ENCODE measurements at regions not wholly inside any gene's neighbourhood (a gene's known extent, or its start where the extent isn't known, plus 50 kb on each side); places are given as distances from the start of the nearest gene placed in this dataset.

GRCh38 chr1:182293119-182293589 is 98.4 kb downstream of the GLUL start:
- peak; percentile 28 for DNase-seq

- no peak for DNase-seq
Observed at GRCh38 chr1:182292193-182292741, 99.3 kb downstream of the GLUL start.

- no peak for DNase-seq
Observed at GRCh38 chr1:182291584-182292192, 99.9 kb downstream of the GLUL start.

- no peak for DNase-seq
Observed at GRCh38 chr1:182288749-182289604, 102.6 kb downstream of the GLUL start.

- DNase-seq: no peak
Observed at GRCh38 chr1:182286761-182287160, 104.8 kb downstream of the GLUL start.

GRCh38 chr1:182283746-182284544 is 107.6 kb downstream of the GLUL start:
- DNase-seq: no peak

- DNase-seq: peak; percentile 20
Observed at GRCh38 chr1:182281541-182281940, 110.0 kb downstream of the GLUL start.

- DNase-seq: peak; percentile 92
Observed at GRCh38 chr1:182280504-182280900, 111.1 kb downstream of the GLUL start.

GRCh38 chr1:182279724-182280503 is 111.7 kb downstream of the GLUL start:
- peak; percentile 97 for DNase-seq

GRCh38 chr1:182279302-182279701 is 112.3 kb downstream of the GLUL start:
- DNase-seq: no peak

GRCh38 chr1:182278144-182279054 is 113.2 kb downstream of the GLUL start:
- DNase-seq: no peak

- DNase-seq: no peak
Observed at GRCh38 chr1:182275271-182275670, 116.3 kb downstream of the GLUL start.

- DNase-seq: no peak
Observed at GRCh38 chr1:182274618-182275017, 117.0 kb downstream of the GLUL start.

- no peak for DNase-seq
Observed at GRCh38 chr1:182270731-182271130, 120.9 kb downstream of the GLUL start.

GRCh38 chr1:182269097-182269496 is 122.5 kb downstream of the GLUL start:
- DNase-seq: no peak

- DNase-seq: no peak
Observed at GRCh38 chr1:182268669-182269068, 122.9 kb downstream of the GLUL start.

- DNase-seq: no peak
Observed at GRCh38 chr1:182264185-182264584, 127.4 kb downstream of the GLUL start.

- no peak for DNase-seq
Observed at GRCh38 chr1:182263706-182264105, 127.9 kb downstream of the GLUL start.

- no peak for DNase-seq
Observed at GRCh38 chr1:182262425-182262824, 129.2 kb downstream of the GLUL start.

GRCh38 chr1:182261655-182262054 is 129.9 kb downstream of the GLUL start:
- DNase-seq: no peak

GRCh38 chr1:182260516-182260915 is 131.1 kb downstream of the GLUL start:
- DNase-seq: no peak

Measured in NCI-H82 (cell line).